ENCODE measurements at regions not wholly inside any gene's neighbourhood (a gene's known extent, or its start where the extent isn't known, plus 50 kb on each side); places are given as distances from the start of the nearest gene placed in this dataset.
"Not testable (repeated sequence)": the region's sequence is repeated elsewhere in the genome, so short reads cannot be mapped to it uniquely, and the experiment has no call there.

DNA sequence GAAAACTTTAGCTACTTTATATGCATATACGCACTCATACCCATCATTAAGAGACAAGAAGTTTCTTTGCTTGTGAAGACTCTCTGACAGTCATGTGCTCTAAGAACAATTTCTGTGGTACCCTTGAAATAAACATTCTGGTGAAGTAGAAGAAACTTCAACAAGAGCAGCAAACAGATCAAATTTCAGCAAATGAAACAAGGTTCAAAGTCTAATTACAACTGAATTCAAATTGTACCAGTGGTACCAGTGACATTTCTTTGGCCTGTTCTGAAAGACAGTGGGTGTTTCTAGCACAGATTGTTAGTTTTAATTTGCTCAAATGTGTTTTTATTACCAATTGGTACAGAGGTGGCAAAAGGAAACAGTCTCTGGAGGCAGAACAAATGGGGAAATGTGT is 391.0 kb downstream of the CHSY3 start:
- no peak for ATAC-seq

DNA sequence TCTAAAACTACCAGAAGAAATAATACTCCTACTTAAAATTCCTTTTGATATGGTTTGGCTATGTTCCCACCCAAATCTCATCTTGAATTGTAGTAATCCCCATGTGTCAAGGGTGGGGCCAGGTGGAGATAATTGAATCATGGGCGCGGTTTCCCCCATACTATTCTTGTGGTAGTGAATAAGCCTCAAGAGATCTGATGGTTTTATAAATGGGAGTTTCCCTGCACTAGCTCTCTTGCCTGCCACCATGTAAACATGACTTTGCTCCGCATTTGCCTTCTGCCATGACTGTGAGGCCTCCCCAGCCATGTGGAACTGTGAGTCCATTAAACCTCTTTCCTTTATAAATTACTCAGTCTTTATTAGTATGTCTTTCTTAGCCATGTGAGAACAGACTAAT is 390.5 kb downstream of the CHSY3 start:
- not testable (repeated sequence) for ATAC-seq

DNA sequence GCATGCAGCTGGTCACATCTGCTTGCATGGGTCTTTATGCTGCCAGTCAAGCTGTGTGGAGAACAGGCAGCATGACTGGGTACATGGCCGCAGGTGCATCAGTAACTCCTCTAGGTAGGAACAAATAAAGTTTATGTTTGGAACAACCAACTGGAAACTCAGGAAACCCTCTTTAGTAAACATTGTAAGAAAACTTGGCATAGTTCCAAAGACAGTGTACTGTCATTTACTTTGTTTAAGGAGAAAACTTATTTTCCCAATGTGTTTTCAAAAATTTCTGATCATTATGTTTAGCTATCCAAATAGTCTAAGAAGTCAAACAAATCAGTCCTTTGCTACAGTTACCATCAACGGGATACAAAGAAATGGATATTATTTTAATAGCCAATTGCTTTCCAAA is 386.0 kb downstream of the CHSY3 start:
- no peak for ATAC-seq

DNA sequence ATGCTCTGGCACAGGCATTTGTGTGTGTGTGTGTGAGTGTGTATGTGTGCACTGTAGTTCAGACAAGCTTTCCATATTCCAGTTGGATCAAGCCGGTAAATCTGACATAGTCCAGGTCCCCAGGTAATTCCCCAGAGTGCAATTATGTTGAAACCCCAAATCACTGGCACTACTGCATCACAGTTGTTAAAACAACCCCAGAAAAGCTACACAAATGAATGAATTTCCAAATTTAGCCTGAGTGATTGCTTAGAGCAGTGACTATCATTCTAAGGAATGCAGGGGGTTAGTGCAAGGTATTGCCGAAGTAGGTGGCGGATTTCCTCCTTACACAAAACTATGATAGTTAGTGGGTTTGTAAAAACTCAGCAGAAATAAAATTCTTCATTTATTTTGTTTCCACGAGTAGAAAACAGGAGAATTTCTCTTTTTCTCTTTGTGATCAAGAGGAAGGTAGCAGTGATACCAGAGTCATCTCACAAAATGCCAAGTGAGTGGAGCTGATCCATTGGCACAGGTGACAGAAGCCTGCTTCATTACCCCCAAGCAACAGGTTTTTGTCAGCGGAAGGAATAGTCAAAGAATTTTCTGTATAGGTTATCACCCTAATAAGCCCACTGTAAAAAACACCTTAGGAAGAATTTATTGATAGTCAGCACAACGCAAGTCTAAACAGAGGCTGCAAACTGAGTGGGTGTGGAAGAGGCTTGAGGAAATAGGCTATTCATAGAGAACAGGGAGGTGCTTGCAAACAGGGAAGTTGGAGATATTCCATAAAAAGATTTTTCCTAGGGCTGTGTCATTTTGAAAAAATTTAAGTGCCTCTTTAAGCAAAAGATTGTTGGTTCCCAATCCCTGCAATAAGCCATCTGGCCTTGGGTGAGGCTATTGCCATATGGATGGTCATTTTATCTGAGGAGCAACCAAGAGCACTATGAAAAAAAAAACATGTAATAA is 385.1 kb downstream of the CHSY3 start:
- ATAC-seq: no peak

DNA sequence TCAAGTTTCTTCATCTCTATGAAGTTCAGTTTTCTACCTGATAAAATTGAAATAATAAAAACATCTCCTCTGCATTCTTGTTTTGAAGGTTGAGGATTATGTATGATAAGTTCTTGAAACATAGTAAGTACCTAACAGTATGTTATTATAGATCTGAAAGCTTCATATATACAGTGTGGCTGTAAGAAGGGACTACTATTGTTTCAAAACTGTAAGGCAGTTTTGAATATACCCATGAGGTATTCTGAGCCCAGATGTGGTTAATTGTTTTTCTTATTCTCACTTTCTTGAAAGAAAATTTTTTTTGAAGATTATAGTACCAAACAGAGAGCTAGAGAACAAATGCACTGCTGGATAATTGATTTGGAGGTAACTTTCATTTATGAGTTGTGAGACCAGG is 383.2 kb downstream of the CHSY3 start:
- no peak for ATAC-seq

DNA sequence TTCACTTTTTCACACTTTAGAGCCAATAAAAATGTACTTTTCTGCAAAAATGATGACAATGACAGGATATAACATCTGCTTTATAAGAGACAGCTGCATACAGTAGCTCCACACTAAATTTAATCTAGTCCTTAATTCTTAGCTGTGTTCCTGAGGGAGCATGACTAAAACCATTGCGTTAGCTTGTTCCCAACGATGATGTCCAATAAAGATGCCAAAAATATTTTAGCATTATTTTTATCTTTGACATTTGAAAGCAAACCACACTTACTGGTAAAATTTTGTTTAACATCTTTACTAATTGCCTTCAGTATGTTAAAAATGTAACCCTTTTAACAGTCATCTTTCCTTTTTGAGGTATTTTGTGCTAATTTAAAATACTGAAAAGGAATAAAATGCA is 382.7 kb downstream of the CHSY3 start:
- ATAC-seq: no peak

DNA sequence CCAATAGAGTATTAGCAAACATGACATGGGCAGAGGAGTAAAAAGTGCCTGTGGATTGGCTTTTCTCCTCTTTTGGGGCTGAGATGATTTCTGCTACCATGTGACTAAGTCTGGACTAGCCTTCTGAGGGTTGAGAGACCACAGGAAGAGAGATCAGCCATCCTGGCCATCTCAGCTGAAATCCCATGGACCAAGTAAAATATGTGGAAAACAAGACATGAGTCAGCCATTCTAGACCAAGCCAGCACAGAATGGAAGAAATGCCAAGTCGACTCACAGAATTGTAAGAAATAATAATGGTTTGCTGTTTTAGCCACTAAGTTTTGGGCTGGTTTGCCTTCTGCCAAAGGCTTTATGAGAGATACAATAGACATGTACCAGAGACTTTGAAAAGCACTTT is 377.8 kb downstream of the CHSY3 start:
- no peak for ATAC-seq

DNA sequence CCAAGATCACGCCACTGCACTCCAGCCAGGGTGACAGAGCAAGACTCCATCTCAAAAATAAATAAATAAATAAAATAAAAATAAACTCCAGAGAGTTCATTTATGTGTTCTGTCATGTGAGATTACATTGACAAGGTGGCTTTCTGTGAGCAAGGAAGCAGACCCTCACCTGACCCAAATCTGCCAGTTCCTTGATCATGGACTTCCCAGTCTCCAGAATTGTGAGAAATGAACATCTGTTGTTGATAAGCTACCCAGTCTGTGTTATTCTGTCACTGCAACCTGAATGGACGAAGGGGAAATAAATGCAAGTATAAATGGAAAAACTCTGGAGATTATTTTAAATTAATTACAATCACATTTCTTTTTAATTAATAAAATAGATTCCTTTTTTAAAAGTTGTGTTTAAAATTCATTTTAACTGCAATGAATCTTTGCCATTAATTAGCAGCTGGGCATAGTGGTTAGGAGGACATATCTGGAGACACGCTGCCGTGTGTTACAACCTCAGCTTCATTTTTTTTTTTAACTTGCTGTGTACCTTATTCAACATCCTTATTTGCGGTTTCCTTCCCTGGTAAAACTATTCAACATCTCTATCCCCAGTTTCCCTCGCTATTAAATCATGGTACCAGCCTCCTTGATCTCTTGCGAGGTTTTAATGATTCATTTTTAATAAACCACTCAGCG is 376.4 kb downstream of the CHSY3 start:
- no peak for ATAC-seq

DNA sequence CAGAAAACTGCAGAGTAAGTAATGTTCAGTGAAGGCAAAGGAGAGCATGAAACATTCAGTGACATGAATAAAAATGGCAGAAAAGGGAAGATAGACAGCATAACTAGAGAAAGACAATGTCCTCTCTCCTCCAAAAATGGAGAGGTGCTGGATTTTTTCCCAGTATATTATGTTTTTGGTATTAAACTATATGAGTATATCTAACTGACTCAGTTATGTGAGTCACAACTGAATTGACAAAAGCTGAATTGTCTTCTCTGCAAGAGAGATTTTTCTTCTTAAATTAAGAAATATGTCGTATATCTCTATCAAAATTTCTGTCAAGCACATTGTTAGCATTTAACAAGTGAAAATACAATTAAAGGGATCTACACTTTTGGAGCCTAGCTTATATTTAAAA is 375.1 kb downstream of the CHSY3 start:
- no peak for ATAC-seq

DNA sequence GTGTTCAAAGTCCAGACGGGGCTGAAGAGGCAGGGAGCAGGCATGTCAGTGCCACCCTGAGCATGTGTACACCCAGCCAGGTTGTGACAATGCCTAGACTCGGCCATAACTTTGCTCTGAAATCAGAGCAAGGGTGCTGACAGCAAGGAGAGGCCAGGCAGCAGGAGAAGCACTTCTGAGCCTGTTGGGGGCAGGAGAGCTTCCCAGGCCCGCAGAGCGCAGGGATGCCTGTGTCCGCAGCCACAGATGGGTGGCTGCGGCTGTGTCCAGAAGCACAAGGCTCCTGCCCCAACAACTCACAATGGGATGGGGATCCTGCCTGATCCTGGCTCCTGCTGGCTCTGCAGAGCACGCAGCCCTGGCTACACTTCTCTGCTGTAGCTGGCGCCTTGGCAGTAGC is 373.9 kb downstream of the CHSY3 start:
- no peak for ATAC-seq

DNA sequence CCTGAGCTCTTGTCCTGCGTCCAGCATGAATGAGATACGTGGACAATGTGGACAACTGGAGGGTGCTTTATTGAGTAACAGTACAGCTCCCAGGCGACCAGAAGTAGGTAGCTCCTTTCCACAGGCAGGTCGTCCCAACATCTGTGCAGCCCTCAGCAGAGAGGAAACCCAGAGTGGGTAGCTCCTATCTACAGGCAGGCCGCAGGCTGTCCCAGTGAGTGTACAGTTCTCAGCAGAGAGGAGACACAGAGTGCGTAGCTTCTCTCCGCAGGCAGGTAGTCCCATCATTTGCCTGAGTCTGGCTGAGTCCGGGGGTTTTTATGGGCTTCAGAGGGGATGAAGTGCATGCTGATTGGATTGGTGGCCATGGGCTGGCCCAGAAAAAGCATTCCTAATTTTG is 373.3 kb downstream of the CHSY3 start:
- ATAC-seq: no peak

DNA sequence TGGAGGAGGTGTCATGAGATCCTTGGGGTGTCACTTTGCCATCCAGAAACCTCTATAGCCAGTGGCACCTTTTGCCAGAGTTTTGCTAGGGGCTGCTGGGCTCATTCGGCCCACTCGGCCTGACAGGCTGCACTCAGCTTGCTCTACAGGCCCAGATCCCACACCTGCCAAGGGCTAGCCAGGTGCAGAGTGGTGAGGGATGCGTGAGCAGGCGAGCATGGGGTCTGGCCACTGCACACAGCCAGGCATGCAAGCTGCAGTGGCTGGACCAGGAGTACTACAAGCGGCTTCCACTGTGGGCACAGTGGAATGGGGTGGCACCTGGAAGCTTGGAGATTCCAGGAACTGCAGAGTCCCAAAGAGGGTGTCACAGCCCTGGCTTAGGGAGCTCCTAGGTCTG is 372.7 kb downstream of the CHSY3 start:
- no peak for ATAC-seq

DNA sequence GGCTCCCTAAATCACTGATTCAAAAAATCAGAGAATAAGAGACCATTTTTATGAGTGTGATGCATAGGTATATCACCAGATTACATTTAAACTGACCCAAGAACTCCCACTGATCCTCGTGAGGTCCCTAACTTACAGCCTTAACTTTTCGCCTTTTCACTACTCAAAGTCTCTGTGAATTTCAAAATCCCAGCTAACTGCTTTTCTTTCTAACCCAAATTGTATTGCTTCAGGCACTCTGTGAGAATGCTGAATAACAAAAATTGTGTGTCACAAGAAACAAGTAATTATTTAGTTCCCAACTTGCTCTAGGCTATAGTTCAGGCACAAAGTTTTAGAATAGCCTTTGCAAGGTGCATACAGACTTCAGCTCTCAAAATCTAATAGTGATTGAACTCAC is 368.6 kb downstream of the CHSY3 start:
- no peak for ATAC-seq

DNA sequence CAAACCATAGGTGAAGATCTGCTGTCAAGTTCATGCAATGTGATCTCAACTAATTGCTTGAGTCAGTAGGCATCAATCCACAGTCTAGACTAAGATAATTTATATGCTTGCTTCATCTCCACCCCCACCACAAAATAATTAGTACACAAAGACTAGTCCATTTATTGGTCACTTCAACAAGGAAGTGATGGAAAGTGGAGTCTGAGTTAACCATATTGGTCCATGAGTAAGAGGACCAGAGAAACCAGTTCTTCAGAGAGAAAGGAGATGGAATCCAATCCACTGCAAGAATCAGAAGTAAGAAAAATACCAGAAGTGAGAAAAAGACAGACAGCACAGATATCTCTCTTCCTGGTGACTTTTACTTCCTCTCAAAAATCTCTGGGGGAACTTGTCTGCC is 366.5 kb downstream of the CHSY3 start:
- no peak for ATAC-seq

DNA sequence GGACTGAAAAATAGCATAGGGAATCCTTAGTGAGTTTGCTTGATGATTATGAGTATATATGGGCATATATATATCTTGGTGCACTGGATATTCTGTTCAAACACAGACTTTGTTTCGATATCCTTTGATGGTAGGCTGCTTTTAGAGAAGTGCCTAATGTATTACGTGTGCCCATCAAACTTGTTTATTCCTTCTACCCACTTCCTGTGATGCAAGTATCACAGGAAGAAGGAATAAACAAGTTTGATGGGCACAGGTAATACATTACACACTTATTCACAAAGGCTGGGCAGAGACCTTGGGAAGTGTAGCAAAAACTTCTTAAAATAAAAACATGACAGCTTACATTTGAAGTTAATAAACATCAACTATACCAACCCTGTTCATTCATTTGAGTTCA is 364.2 kb downstream of the CHSY3 start:
- ATAC-seq: no peak

DNA sequence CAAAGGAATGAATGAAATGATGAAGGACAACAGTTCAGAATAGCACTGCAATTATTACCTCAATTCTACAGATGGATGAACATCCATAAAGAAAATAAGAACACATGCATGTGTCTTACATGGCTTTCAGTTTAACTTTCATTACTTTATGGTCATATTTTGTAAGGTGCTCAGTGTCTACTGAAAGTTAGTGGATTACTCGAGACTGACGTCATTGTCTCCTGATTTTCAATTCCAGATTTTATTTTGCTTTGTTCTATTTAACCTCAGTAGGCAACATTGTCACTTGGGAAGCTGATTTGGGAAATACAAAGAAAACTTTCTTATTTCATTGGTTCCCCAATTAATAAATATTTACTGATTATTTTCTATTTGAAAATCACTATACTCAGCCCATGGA is 363.7 kb downstream of the CHSY3 start:
- no peak for ATAC-seq

DNA sequence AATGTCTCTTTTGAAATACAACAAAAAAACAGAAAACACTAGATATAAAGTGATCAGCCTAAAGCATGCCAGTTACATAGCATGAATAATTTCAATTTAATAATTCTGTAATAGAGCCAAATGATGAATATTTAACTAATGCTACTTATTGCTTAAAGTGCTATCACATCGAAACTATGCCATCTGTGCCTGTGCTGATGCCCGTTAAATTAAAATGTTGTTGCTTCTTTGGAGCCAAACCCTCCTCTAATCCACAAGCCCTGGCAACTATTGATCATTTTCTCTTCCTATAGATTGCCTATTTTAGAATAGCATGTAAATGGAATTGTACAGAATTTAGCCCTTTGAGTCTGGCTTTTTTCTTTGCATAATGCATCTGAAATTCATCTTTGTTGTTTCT is 356.2 kb downstream of the CHSY3 start:
- no peak for ATAC-seq

DNA sequence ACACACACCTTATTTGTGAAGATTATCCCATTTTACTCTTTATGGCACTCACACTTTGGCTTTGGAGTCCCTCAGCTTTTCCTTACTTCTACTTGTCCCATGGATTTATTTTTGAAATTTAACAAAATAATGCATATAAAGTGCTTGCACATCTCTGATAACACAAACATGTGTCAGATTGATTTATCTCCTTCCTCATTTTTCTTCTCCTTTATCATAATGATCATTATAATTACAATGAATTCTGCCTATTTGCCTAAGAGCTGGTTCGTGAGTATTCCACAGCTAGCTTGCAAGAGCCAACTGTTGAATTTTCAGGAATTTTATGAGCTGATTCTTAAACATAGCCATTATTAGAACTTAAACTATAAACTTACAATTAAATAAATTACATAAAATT is 347.7 kb downstream of the CHSY3 start:
- ATAC-seq: no peak

DNA sequence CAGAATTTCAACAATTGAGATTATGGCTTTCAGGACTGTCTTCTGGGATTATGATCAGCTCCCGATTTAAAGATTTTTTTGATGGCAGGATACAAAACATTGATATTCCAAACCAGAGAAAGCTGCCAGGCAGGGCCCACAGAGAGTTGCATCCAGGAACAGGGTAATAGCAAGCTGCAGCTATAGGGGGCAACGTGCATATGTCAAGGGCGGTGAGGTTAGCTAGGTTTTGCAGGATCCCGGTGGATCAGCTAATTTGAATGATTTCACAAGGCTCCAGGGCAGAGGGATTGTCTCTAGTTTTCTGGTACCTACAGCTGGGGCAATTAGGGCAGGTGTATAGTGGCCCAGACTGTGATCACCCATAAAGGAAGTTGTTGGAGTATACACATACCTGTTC is 339.4 kb downstream of the CHSY3 start:
- ATAC-seq: no peak

DNA sequence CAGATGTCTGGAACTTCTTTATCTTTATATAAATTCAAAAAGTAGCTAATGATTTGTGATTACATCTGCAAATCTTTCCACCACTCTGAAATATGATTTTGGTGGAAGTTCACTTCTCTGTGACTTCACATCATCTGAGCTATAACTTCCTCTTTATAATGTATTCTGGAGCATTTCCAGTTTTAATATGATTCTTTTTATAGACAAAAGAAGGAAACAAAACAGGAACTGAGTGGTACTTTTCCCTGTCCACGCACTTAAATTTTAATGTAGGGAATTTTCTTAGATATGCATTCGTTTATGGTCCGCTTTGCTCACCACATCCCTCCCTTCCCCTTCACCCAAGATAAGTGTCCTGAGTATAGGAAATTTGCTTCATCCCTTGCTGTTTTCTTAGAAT is 333.5 kb downstream of the CHSY3 start:
- no peak for ATAC-seq

Data from activated CD4-positive, CD25-positive, alpha-beta regulatory T cell treated with anti-CD3 and anti-CD28 coated beads, Interleukin-2, amount 50 U/mL, for 24 hours (primary cell).